ENCODE measurements at regions not wholly inside any gene's neighbourhood (a gene's known extent, or its start where the extent isn't known, plus 50 kb on each side); places are given as distances from the start of the nearest gene placed in this dataset.

GRCh38 chr4:56286763-56287162, 100.5 kb downstream of the AASDH start:
- no peak for DNase-seq (ENCODE audit: low spot score)
- no peak for FAIRE-seq

- no peak for DNase-seq (ENCODE audit: low spot score)
- no peak for FAIRE-seq
These were observed 103.9 kb downstream of the AASDH start for GRCh38 chr4:56283375-56283774.

- no peak for DNase-seq (ENCODE audit: low spot score)
- no peak for FAIRE-seq
These were observed 105.3 kb downstream of the AASDH start for GRCh38 chr4:56282004-56282403.

GRCh38 chr4:56276547-56276946, 110.7 kb downstream of the AASDH start:
- no peak for FAIRE-seq
- no peak for DNase-seq (ENCODE audit: low spot score)

- DNase-seq (ENCODE audit: low spot score) (no peak), FAIRE-seq (no peak)
These were observed 113.9 kb downstream of the AASDH start for GRCh38 chr4:56273391-56273790.

- no peak for DNase-seq (ENCODE audit: low spot score)
- FAIRE-seq, result no peak
These were observed 114.4 kb downstream of the AASDH start for GRCh38 chr4:56272927-56273326.

- no peak for DNase-seq (ENCODE audit: low spot score)
- FAIRE-seq, result no peak
These were observed 115.3 kb downstream of the AASDH start for GRCh38 chr4:56272003-56272402.

- DNase-seq (ENCODE audit: low spot score) (peak; percentile 28), FAIRE-seq (no peak)
These were observed 116.2 kb downstream of the AASDH start for GRCh38 chr4:56271131-56271530.

GRCh38 chr4:56267558-56267957, 119.7 kb downstream of the AASDH start:
- no peak for FAIRE-seq

GRCh38 chr4:56264873-56265272, 122.4 kb downstream of the AASDH start:
- FAIRE-seq (no peak), DNase-seq (ENCODE audit: low spot score) (no peak)

More at GRCh38 chr4:56267558-56267957, 119.7 kb downstream of the AASDH start:
- DNase-seq (ENCODE audit: low spot score), result no peak

GRCh38 chr4:56261027-56261426, 126.3 kb downstream of the AASDH start:
- FAIRE-seq, result no peak
- no peak for DNase-seq (ENCODE audit: low spot score)

GRCh38 chr4:56260320-56260719, 127.0 kb downstream of the AASDH start:
- no peak for DNase-seq (ENCODE audit: low spot score)
- no peak for FAIRE-seq

- FAIRE-seq (no peak), DNase-seq (ENCODE audit: low spot score) (no peak)
These were observed 127.6 kb downstream of the AASDH start for GRCh38 chr4:56259655-56260054.

- FAIRE-seq (no peak), DNase-seq (ENCODE audit: low spot score) (no peak)
These were observed 131.5 kb downstream of the AASDH start for GRCh38 chr4:56255820-56256219.

GRCh38 chr4:56253666-56254305, 133.5 kb downstream of the AASDH start:
- no peak for FAIRE-seq
- DNase-seq (ENCODE audit: low spot score), result no peak

GRCh38 chr4:56252561-56253152, 134.6 kb downstream of the AASDH start:
- DNase-seq (ENCODE audit: low spot score) (no peak), FAIRE-seq (peak; percentile 65)

- FAIRE-seq, result no peak
- DNase-seq (ENCODE audit: low spot score), result no peak
These were observed 135.7 kb downstream of the AASDH start for GRCh38 chr4:56251556-56251955.

GRCh38 chr4:56250776-56251175, 136.5 kb downstream of the AASDH start:
- DNase-seq (ENCODE audit: low spot score) (no peak), FAIRE-seq (no peak)

- FAIRE-seq, result no peak
These were observed 139.6 kb downstream of the AASDH start for GRCh38 chr4:56247646-56248045.

GRCh38 chr4:56246233-56246610, 141.1 kb downstream of the AASDH start:
- FAIRE-seq (no peak), DNase-seq (ENCODE audit: low spot score) (no peak)

More at GRCh38 chr4:56247646-56248045, 139.6 kb downstream of the AASDH start:
- DNase-seq (ENCODE audit: low spot score), result no peak

- FAIRE-seq (no peak), DNase-seq (ENCODE audit: low spot score) (no peak)
These were observed 141.6 kb downstream of the AASDH start for GRCh38 chr4:56245547-56246232.

- FAIRE-seq (no peak), DNase-seq (ENCODE audit: low spot score) (no peak)
These were observed 142.6 kb downstream of the AASDH start for GRCh38 chr4:56244681-56245080.

GRCh38 chr4:56243107-56243506, 144.2 kb downstream of the AASDH start:
- DNase-seq (ENCODE audit: low spot score), result no peak
- no peak for FAIRE-seq
